Keratinocyte (primary cell): ENCODE measurements at regions not wholly inside any gene's neighbourhood (a gene's known extent, or its start where the extent isn't known, plus 50 kb on each side); places are given as distances from the start of the nearest gene placed in this dataset.
A peak's percentile ranks its signal among the peaks of the same experiment; 100 is the strongest.

Source experiments
- DNase-seq: peaks from one replicate; pipeline ENCODE4 v3.0.0-alpha.2; 2011; ENCODE audit warnings: low read depth, missing footprints, low spot score
- FAIRE-seq: peaks from 2 replicates; lab custom pipeline; 2011; peaks lifted over from hg19 to GRCh38; lab: Jason Lieb, UNC
- H2AFZ ChIP-seq: 2 replicates; pipeline ENCODE4 v1.6.0; 2012; ENCODE audit warnings: low read length, control low read depth, inconsistent platforms; ENCODE audit not compliant: control insufficient read depth
- H3K27ac ChIP-seq: 2 replicates; pipeline ENCODE4 v1.5.1; 2011; ENCODE audit warnings: low read length; ENCODE audit not compliant: control insufficient read depth, insufficient read depth
- H3K27me3 ChIP-seq: 3 replicates; pipeline ENCODE4 v1.6.0; 2011; ENCODE audit warnings: low read length; ENCODE audit not compliant: control insufficient read depth, insufficient read depth; ENCODE audit errors: extremely low read depth
- H3K36me3 ChIP-seq, 2 experiments: 2 replicates in 1 of 2; 3 replicates in 1 of 2; pipeline ENCODE4 v1.5.1; 2011; ENCODE audit warnings: low read length in 2 of 2, mild to moderate bottlenecking in 1 of 2; ENCODE audit not compliant: control insufficient read depth in 2 of 2, insufficient read depth in 2 of 2; ENCODE audit errors: extremely low read depth in 1 of 2
- H3K4me1 ChIP-seq: 3 replicates; pipeline ENCODE4 v1.5.1; 2011; ENCODE audit warnings: low read length; ENCODE audit not compliant: control insufficient read depth, insufficient read depth; ENCODE audit errors: extremely low read depth
- H3K4me2 ChIP-seq: 3 replicates; pipeline ENCODE4 v1.6.0; 2011; ENCODE audit warnings: low read depth, low read length; ENCODE audit not compliant: control insufficient read depth, insufficient read depth; ENCODE audit errors: extremely low read depth
- H3K4me3 ChIP-seq, 3 experiments: fragments of 200-600 bp in 1 of 3; sonication (generic) in 1 of 3; 2 replicates in 2 of 3; 3 replicates in 1 of 3; pipeline ENCODE4 v1.5.1; 2011 to 2016; ENCODE audit warnings: low read length in 3 of 3, mild to moderate bottlenecking in 3 of 3, control low read depth in 2 of 3, inconsistent platforms in 1 of 3, low read depth in 1 of 3, mixed read lengths in 1 of 3, mixed run types in 1 of 3, moderate library complexity in 1 of 3; ENCODE audit not compliant: control insufficient read depth in 2 of 3, insufficient read depth in 2 of 3; ENCODE audit errors: extremely low read depth in 1 of 3
- H3K79me2 ChIP-seq: 2 replicates; pipeline ENCODE4 v1.6.0; 2012; ENCODE audit warnings: low read length; ENCODE audit not compliant: control insufficient read depth, insufficient read depth
- H3K9ac ChIP-seq: 3 replicates; pipeline ENCODE4 v1.6.0; 2011; ENCODE audit warnings: low read length; ENCODE audit not compliant: control insufficient read depth, insufficient read depth; ENCODE audit errors: extremely low read depth
- H3K9me1 ChIP-seq: 3 replicates; pipeline ENCODE4 v1.6.0; 2011; ENCODE audit warnings: low read length; ENCODE audit not compliant: control insufficient read depth, insufficient read depth; ENCODE audit errors: extremely low read depth
- H3K9me3 ChIP-seq: 2 replicates; pipeline ENCODE4 v1.5.1; 2012; ENCODE audit warnings: low read depth, low read length; ENCODE audit not compliant: control insufficient read depth
- H4K20me1 ChIP-seq: 3 replicates; pipeline ENCODE4 v1.6.0; 2011; ENCODE audit warnings: low read length; ENCODE audit not compliant: control insufficient read depth, insufficient read depth; ENCODE audit errors: extremely low read depth
- EZH2 ChIP-seq: IDR thresholded peaks from one replicate; pipeline ENCODE4 v1.6.1; 2012; ENCODE audit warnings: inconsistent platforms, mild to moderate bottlenecking, low read length, moderate library complexity
- dilution Hi-C: fragments of 300-500 bp; cut with MboI; formaldehyde crosslinking; loops from one replicate; pipeline ENCODE4 v1.7.0; 2020; ENCODE audit warnings: low sequenced_read_pairs; ENCODE audit not compliant: extremely low pct_ligation_motif_present
- TF ChIP-seq, protein P1 (sequence below), 3 experiments: IDR thresholded peaks in 1 of 3; conservative IDR thresholded peaks in 1 of 3; optimal IDR thresholded peaks in 1 of 3; 2 replicates in 2 of 3; 3 replicates in 1 of 3; pipeline versions ENCODE3 to v1.5.1; 2011; ENCODE audit warnings: low read length in 3 of 3, mild to moderate bottlenecking in 3 of 3, moderate library complexity in 2 of 3, control low read depth in 1 of 3, inconsistent platforms in 1 of 3; ENCODE audit not compliant: insufficient read depth in 2 of 3; ENCODE audit errors: extremely low read depth in 1 of 3

DNA sequence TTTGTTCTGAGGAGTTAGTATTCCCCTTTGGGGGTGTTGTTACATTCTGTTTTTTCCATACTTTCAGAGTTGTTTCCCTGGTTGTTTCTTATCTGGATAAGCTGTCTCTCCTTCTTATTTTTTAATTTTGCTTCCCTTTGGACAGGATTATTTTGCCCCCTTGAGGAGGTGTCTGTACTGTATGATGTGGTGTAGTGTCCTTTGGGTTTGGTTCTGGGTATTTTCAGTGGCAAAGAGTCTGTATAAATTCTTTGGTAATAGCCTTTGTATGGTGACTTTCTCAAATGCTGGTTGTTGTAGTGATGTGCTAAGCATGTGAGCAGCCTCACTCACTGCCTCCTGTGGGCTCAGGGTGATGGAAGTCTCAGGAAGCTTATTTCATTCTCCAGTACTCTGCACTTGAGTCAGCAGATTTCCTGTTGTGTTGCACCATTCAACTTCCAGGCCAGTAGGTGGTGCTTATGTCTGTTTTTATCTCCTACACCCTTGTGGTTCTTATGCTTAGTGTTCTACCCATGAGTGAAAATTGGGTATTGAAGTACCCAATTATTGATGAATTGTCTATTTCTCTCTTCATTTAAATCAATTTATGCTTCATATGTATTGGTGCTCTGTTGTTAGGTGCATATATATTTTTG, 103.3 kb upstream of the PMCH start:
- Histone ChIP-seq H3K27ac (no peak overlapping the region), H3K9me3 (no peaks in the 10 kb centered on the region), H2AFZ (no peak overlapping the region), H3K4me1 (peaks cover 6% of the 10 kb centered on the region), H3K9ac (no peak overlapping the region), H3K4me2 (no peak overlapping the region), H3K27me3 (no peaks in the 10 kb centered on the region), H3K4me3 (no peak overlapping the region), H3K79me2 (no peaks in the 10 kb centered on the region), H3K9me1 (no peaks in the 10 kb centered on the region), H3K36me3 (no peaks in the 10 kb centered on the region), H4K20me1 (no peaks in the 10 kb centered on the region)
- DNase-seq (peak; percentile 23), FAIRE-seq (peak; percentile 39)
- dilution Hi-C loops, result no loop called here
- no peak for TF ChIP-seq EZH2
- TF ChIP-seq, protein P1, sequence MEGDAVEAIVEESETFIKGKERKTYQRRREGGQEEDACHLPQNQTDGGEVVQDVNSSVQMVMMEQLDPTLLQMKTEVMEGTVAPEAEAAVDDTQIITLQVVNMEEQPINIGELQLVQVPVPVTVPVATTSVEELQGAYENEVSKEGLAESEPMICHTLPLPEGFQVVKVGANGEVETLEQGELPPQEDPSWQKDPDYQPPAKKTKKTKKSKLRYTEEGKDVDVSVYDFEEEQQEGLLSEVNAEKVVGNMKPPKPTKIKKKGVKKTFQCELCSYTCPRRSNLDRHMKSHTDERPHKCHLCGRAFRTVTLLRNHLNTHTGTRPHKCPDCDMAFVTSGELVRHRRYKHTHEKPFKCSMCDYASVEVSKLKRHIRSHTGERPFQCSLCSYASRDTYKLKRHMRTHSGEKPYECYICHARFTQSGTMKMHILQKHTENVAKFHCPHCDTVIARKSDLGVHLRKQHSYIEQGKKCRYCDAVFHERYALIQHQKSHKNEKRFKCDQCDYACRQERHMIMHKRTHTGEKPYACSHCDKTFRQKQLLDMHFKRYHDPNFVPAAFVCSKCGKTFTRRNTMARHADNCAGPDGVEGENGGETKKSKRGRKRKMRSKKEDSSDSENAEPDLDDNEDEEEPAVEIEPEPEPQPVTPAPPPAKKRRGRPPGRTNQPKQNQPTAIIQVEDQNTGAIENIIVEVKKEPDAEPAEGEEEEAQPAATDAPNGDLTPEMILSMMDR (optimal IDR thresholded peaks at IDR 0.05 in 1 of 3, IDR thresholded peaks at IDR 0.05 in 1 of 3, conservative IDR thresholded peaks at IDR 0.05 in 1 of 3; ENCODE audit: extremely low read depth in 1 of 3, insufficient read depth in 2 of 3, low read length in 3 of 3), result peak; percentile 56 to 68 (median 68)

DNA sequence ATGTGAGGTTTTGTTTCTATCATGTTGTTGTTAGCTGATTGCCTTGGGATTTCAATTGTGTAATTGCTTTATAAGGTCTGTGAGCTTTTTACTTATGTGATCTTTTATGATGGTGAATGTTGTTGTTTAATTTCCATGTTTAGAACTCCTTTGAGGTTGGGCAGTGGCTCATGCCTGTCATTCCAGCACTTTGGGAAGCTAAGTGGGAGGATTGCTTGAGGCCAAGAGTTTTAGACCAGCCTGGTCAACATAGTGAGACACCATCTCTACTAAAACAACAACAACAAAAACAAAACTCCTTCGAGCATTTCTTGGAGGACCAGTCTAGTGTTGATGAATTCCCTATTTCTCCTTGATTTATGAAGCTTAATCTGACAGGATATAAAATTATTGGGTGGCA, 102.1 kb upstream of the PMCH start:
- H3K27me3 ChIP-seq, result no peaks in the 10 kb centered on the region
- no peaks in the 10 kb centered on the region for H3K79me2 ChIP-seq
- H3K27ac ChIP-seq, result no peak overlapping the region
- dilution Hi-C loops, result no loop called here
- no peak for DNase-seq
- no peak overlapping the region for H3K4me3 ChIP-seq
- TF ChIP-seq, protein P1 (optimal IDR thresholded peaks at IDR 0.05 in 1 of 3, IDR thresholded peaks at IDR 0.05 in 1 of 3, conservative IDR thresholded peaks at IDR 0.05 in 1 of 3; ENCODE audit: extremely low read depth in 1 of 3, insufficient read depth in 2 of 3, low read length in 3 of 3), result no peak
- TF ChIP-seq EZH2, result no peak
- no peak overlapping the region for H3K4me2 ChIP-seq
- no peak overlapping the region for H2AFZ ChIP-seq
- H4K20me1 ChIP-seq, result no peaks in the 10 kb centered on the region
- no peak overlapping the region for H3K9ac ChIP-seq
- H3K36me3 ChIP-seq, result no peaks in the 10 kb centered on the region
- FAIRE-seq, result no peak
- H3K9me3 ChIP-seq, result no peaks in the 10 kb centered on the region
- no peaks in the 10 kb centered on the region for H3K9me1 ChIP-seq
- peaks cover 6% of the 10 kb centered on the region for H3K4me1 ChIP-seq
